WTC11 (cell line): ENCODE measurements at regions not wholly inside any gene's neighbourhood (a gene's known extent, or its start where the extent isn't known, plus 50 kb on each side); places are given as distances from the start of the nearest gene placed in this dataset.

Experiments
- CTCF ChIP-seq: fragments of 200-600 bp; IDR thresholded peaks from 2 replicates; pipeline ENCODE4 v1.8.0; 2022; ENCODE audit warnings: antibody characterized with exemption
- PREB ChIP-seq: sonication (generic); formaldehyde crosslinking; IDR thresholded peaks from 2 replicates; pipeline ENCODE4 v1.8.1; 2022; ENCODE audit warnings: mild to moderate bottlenecking, missing genetic modification reagents, moderate library complexity, borderline replicate concordance

GRCh38 chr2:225937625-225938187, 538.2 kb downstream of the NYAP2 start:
- TF ChIP-seq PREB (CRISPR knock-in tag): no peak
- no peak for TF ChIP-seq CTCF
